ENCODE measurements at regions not wholly inside any gene's neighbourhood (a gene's known extent, or its start where the extent isn't known, plus 50 kb on each side); places are given as distances from the start of the nearest gene placed in this dataset.
A peak's percentile ranks its signal among the peaks of the same experiment; 100 is the strongest.
"Not testable (repeated sequence)": the region's sequence is repeated elsewhere in the genome, so short reads cannot be mapped to it uniquely, and the experiment has no call there.

- POLR2A ChIA-PET = no interaction called here
- Histone ChIP-seq H3K27me3 (ENCODE audit: insufficient read depth, low read length, poor library complexity, severe bottlenecking) (no peaks in the 10 kb centered on the region), H3K4me3 (ENCODE audit: low read length) (no peak overlapping the region), H3K27ac (ENCODE audit: low read depth, low read length) (no peak overlapping the region), H3K36me3 (ENCODE audit: insufficient read depth, low read length) (no peaks in the 10 kb centered on the region), H3K4me1 (ENCODE audit: insufficient read depth, low read length) (no peaks in the 10 kb centered on the region), H3K9me3 (ENCODE audit: low read length) (no peaks in the 10 kb centered on the region)
- DNase-seq = no peak
- Mint-ChIP-seq H3K27me3 (no peaks in the 10 kb centered on the region), H3K4me1 (no peaks in the 10 kb centered on the region), H3K9me3 (peaks cover 0 to 11% (median 0%) of the 10 kb centered on the region in 5 donors), H3K4me3 (no peak overlapping the region), H3K27ac (no peak overlapping the region), H3K36me3 (no peaks in the 10 kb centered on the region)
- CTCF ChIA-PET = no interaction called here
Observed at GRCh38 chr7:89826557-89826956, 327.7 kb upstream of the STEAP1 start.

GRCh38 chr7:89837515-89837914 lies 316.8 kb upstream of the STEAP1 start:
- Mint-ChIP-seq H3K36me3 (no peaks in the 10 kb centered on the region), H3K9me3 (peaks cover 0 to 2% (median 0%) of the 10 kb centered on the region in 5 donors), H3K4me1 (peaks cover 0 to 13% (median 4%) of the 10 kb centered on the region in 3 donors), H3K27ac (no peak overlapping the region), H3K4me3 (no peak overlapping the region), H3K27me3 (no peaks in the 10 kb centered on the region)
- Histone ChIP-seq H3K36me3 (ENCODE audit: insufficient read depth, low read length) (no peaks in the 10 kb centered on the region), H3K4me1 (ENCODE audit: insufficient read depth, low read length) (no peaks in the 10 kb centered on the region), H3K9me3 (ENCODE audit: low read length) (no peaks in the 10 kb centered on the region), H3K27me3 (ENCODE audit: insufficient read depth, low read length, poor library complexity, severe bottlenecking) (no peaks in the 10 kb centered on the region), H3K4me3 (ENCODE audit: low read length) (no peak overlapping the region), H3K27ac (ENCODE audit: low read depth, low read length) (no peak overlapping the region)
- ChIA-PET POLR2A (no interaction called here), CTCF (interaction anchor here (0.6 kb wide), 1 partner anchor 14 kb away, joined by 3 read pairs; no protein-coding TSS in a partner anchor)
- no peak for DNase-seq

- POLR2A ChIA-PET = no interaction called here
- Histone ChIP-seq H3K4me3 (ENCODE audit: low read length) (no peak overlapping the region), H3K4me1 (ENCODE audit: insufficient read depth, low read length) (no peaks in the 10 kb centered on the region), H3K27ac (ENCODE audit: low read depth, low read length) (no peak overlapping the region), H3K27me3 (ENCODE audit: insufficient read depth, low read length, poor library complexity, severe bottlenecking) (no peaks in the 10 kb centered on the region), H3K9me3 (ENCODE audit: low read length) (no peaks in the 10 kb centered on the region), H3K36me3 (ENCODE audit: insufficient read depth, low read length) (no peaks in the 10 kb centered on the region)
- CTCF ChIA-PET = no interaction called here
- Mint-ChIP-seq H3K36me3 (no peaks in the 10 kb centered on the region), H3K9me3 (peaks cover 0 to 6% (median 0%) of the 10 kb centered on the region in 5 donors), H3K27me3 (no peaks in the 10 kb centered on the region), H3K27ac (peak overlapping the region in 5 of 8 donors; percentile 23 to 87 (median 42)), H3K4me3 (peak overlapping the region; percentile 2 to 73 (median 55)), H3K4me1 (peaks cover 0 to 13% (median 4%) of the 10 kb centered on the region in 3 donors)
- DNase-seq = no peak
Observed at GRCh38 chr7:89839329-89839728, 314.9 kb upstream of the STEAP1 start.

- no peaks in the 10 kb centered on the region for H3K36me3 Mint-ChIP-seq
- H3K27ac ChIP-seq (ENCODE audit: low read depth, low read length) = no peak overlapping the region
- no peaks in the 10 kb centered on the region for H3K9me3 ChIP-seq (ENCODE audit: low read length)
- no peak overlapping the region for H3K27ac Mint-ChIP-seq
- no peak overlapping the region for H3K4me3 Mint-ChIP-seq
- H3K36me3 ChIP-seq (ENCODE audit: insufficient read depth, low read length) = no peaks in the 10 kb centered on the region
- H3K9me3 Mint-ChIP-seq = peaks cover 0 to 6% (median 0%) of the 10 kb centered on the region in 5 donors
- H3K4me3 ChIP-seq (ENCODE audit: low read length) = no peak overlapping the region
- H3K4me1 Mint-ChIP-seq = peaks cover 0 to 7% (median 0%) of the 10 kb centered on the region in 3 donors
- no peaks in the 10 kb centered on the region for H3K27me3 Mint-ChIP-seq
- no peaks in the 10 kb centered on the region for H3K4me1 ChIP-seq (ENCODE audit: insufficient read depth, low read length)
- ChIA-PET POLR2A (no interaction called here), CTCF (no interaction called here)
- H3K27me3 ChIP-seq (ENCODE audit: insufficient read depth, low read length, poor library complexity, severe bottlenecking) = no peaks in the 10 kb centered on the region
- no peak for DNase-seq
Observed at GRCh38 chr7:89845952-89846351, 308.3 kb upstream of the STEAP1 start.

- H3K4me3 Mint-ChIP-seq = peak overlapping the region in 1 of 7 donors; percentile 44
- Histone ChIP-seq H3K27me3 (ENCODE audit: insufficient read depth, low read length, poor library complexity, severe bottlenecking) (no peaks in the 10 kb centered on the region), H3K36me3 (ENCODE audit: insufficient read depth, low read length) (no peaks in the 10 kb centered on the region), H3K4me1 (ENCODE audit: insufficient read depth, low read length) (no peaks in the 10 kb centered on the region), H3K9me3 (ENCODE audit: low read length) (no peaks in the 10 kb centered on the region), H3K4me3 (ENCODE audit: low read length) (no peak overlapping the region), H3K27ac (ENCODE audit: low read depth, low read length) (no peak overlapping the region)
- no peak overlapping the region for H3K27ac Mint-ChIP-seq
- H3K36me3 Mint-ChIP-seq = no peaks in the 10 kb centered on the region
- ChIA-PET POLR2A (no interaction called here), CTCF (no interaction called here)
- no peaks in the 10 kb centered on the region for H3K9me3 Mint-ChIP-seq
- H3K27me3 Mint-ChIP-seq = no peaks in the 10 kb centered on the region
- peaks cover 0 to 7% (median 0%) of the 10 kb centered on the region in 3 donors for H3K4me1 Mint-ChIP-seq
- no peak for DNase-seq
Observed at GRCh38 chr7:89849052-89849451, 305.2 kb upstream of the STEAP1 start.

- H3K27me3 Mint-ChIP-seq; H3K4me3 ChIP-seq (ENCODE audit: low read length); H3K27me3 ChIP-seq (ENCODE audit: insufficient read depth, low read length, poor library complexity, severe bottlenecking); POLR2A ChIA-PET; H3K27ac ChIP-seq (ENCODE audit: low read depth, low read length); H3K4me1 Mint-ChIP-seq; H3K27ac Mint-ChIP-seq; H3K4me1 ChIP-seq (ENCODE audit: insufficient read depth, low read length); DNase-seq; H3K9me3 ChIP-seq (ENCODE audit: low read length); H3K36me3 Mint-ChIP-seq; CTCF ChIA-PET; H3K4me3 Mint-ChIP-seq; H3K36me3 ChIP-seq (ENCODE audit: insufficient read depth, low read length): not testable (repeated sequence)
- H3K9me3 Mint-ChIP-seq = peaks cover 5 to 20% (median 10%) of the 10 kb centered on the region in 5 donors
Observed at GRCh38 chr7:89857053-89857452, 297.2 kb upstream of the STEAP1 start.

GRCh38 chr7:89857767-89858166 lies 296.5 kb upstream of the STEAP1 start:
- CTCF ChIA-PET = no interaction called here
- Histone ChIP-seq H3K36me3 (ENCODE audit: insufficient read depth, low read length) (no peaks in the 10 kb centered on the region), H3K4me3 (ENCODE audit: low read length) (no peak overlapping the region), H3K9me3 (ENCODE audit: low read length) (no peaks in the 10 kb centered on the region), H3K27me3 (ENCODE audit: insufficient read depth, low read length, poor library complexity, severe bottlenecking) (no peaks in the 10 kb centered on the region), H3K4me1 (ENCODE audit: insufficient read depth, low read length) (no peaks in the 10 kb centered on the region), H3K27ac (ENCODE audit: low read depth, low read length) (no peak overlapping the region)
- H3K27ac Mint-ChIP-seq = no peak overlapping the region
- no peaks in the 10 kb centered on the region for H3K27me3 Mint-ChIP-seq
- no peak for DNase-seq
- peaks cover 5 to 22% (median 10%) of the 10 kb centered on the region in 5 donors for H3K9me3 Mint-ChIP-seq
- no peaks in the 10 kb centered on the region for H3K4me1 Mint-ChIP-seq
- H3K4me3 Mint-ChIP-seq = no peak overlapping the region
- POLR2A ChIA-PET = no interaction called here
- no peaks in the 10 kb centered on the region for H3K36me3 Mint-ChIP-seq

- H3K4me3 Mint-ChIP-seq = no peak overlapping the region
- ChIA-PET POLR2A (no interaction called here), CTCF (no interaction called here)
- H3K9me3 ChIP-seq (ENCODE audit: low read length) = no peaks in the 10 kb centered on the region
- DNase-seq = no peak
- H3K36me3 Mint-ChIP-seq = no peaks in the 10 kb centered on the region
- H3K27me3 Mint-ChIP-seq = no peaks in the 10 kb centered on the region
- no peak overlapping the region for H3K27ac Mint-ChIP-seq
- no peaks in the 10 kb centered on the region for H3K4me1 ChIP-seq (ENCODE audit: insufficient read depth, low read length)
- no peaks in the 10 kb centered on the region for H3K4me1 Mint-ChIP-seq
- H3K9me3 Mint-ChIP-seq = peaks cover 0 to 3% (median 0%) of the 10 kb centered on the region in 5 donors
- H3K4me3 ChIP-seq (ENCODE audit: low read length) = no peak overlapping the region
- no peak overlapping the region for H3K27ac ChIP-seq (ENCODE audit: low read depth, low read length)
- H3K36me3 ChIP-seq (ENCODE audit: insufficient read depth, low read length) = no peaks in the 10 kb centered on the region
- no peaks in the 10 kb centered on the region for H3K27me3 ChIP-seq (ENCODE audit: insufficient read depth, low read length, poor library complexity, severe bottlenecking)
Observed at GRCh38 chr7:89887489-89887888, 266.8 kb upstream of the STEAP1 start.

GRCh38 chr7:89908736-89909135 lies 245.5 kb upstream of the STEAP1 start:
- ChIA-PET POLR2A (no interaction called here), CTCF (no interaction called here)

More at GRCh38 chr7:89908736-89909135, 245.5 kb upstream of the STEAP1 start:
- H3K4me1 Mint-ChIP-seq = no peaks in the 10 kb centered on the region
- no peak overlapping the region for H3K27ac Mint-ChIP-seq
- H3K27me3 Mint-ChIP-seq = peaks cover 0 to 2% of the 10 kb centered on the region in 2 donors
- no peak for DNase-seq
- Histone ChIP-seq H3K9me3 (ENCODE audit: low read length) (no peaks in the 10 kb centered on the region), H3K36me3 (ENCODE audit: insufficient read depth, low read length) (no peaks in the 10 kb centered on the region), H3K4me3 (ENCODE audit: low read length) (no peak overlapping the region), H3K27me3 (ENCODE audit: insufficient read depth, low read length, poor library complexity, severe bottlenecking) (no peaks in the 10 kb centered on the region), H3K4me1 (ENCODE audit: insufficient read depth, low read length) (no peaks in the 10 kb centered on the region), H3K27ac (ENCODE audit: low read depth, low read length) (no peak overlapping the region)
- H3K4me3 Mint-ChIP-seq = no peak overlapping the region
- peaks cover 0 to 17% (median 0%) of the 10 kb centered on the region in 5 donors for H3K9me3 Mint-ChIP-seq
- no peaks in the 10 kb centered on the region for H3K36me3 Mint-ChIP-seq
